ENCODE measurements at regions not wholly inside any gene's neighbourhood (a gene's known extent, or its start where the extent isn't known, plus 50 kb on each side); places are given as distances from the start of the nearest gene placed in this dataset.

DNA sequence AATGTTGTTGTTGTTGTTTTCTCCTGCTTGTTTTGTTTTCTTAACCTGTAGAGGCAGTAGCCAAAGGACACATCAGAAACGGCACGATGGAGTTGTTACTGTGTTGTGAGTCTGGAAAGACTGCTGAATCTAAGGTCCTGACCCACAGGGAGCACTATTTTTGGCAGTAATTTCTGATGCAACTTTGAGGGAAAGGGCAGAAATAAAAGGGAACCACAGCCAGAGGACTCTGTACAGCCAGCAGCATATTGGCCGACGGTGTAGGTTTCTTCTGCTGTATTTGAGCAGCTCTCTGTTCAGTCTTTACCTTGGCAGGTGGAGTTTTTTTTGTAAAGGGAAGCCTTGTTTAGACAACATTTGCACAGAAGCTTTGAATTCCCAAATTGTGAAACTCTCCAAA, 203.0 kb upstream of the GPR101 start:
- no peak for TF ChIP-seq POLR2AphosphoS5 (IDR thresholded peaks at IDR 0.05)
- TF ChIP-seq, protein P1, sequence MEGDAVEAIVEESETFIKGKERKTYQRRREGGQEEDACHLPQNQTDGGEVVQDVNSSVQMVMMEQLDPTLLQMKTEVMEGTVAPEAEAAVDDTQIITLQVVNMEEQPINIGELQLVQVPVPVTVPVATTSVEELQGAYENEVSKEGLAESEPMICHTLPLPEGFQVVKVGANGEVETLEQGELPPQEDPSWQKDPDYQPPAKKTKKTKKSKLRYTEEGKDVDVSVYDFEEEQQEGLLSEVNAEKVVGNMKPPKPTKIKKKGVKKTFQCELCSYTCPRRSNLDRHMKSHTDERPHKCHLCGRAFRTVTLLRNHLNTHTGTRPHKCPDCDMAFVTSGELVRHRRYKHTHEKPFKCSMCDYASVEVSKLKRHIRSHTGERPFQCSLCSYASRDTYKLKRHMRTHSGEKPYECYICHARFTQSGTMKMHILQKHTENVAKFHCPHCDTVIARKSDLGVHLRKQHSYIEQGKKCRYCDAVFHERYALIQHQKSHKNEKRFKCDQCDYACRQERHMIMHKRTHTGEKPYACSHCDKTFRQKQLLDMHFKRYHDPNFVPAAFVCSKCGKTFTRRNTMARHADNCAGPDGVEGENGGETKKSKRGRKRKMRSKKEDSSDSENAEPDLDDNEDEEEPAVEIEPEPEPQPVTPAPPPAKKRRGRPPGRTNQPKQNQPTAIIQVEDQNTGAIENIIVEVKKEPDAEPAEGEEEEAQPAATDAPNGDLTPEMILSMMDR (IDR thresholded peaks at IDR 0.05; ENCODE audit: poor library complexity, severe bottlenecking), result no peak
- TF ChIP-seq EZH2 (IDR thresholded peaks at IDR 0.05; ENCODE audit: borderline replicate concordance, insufficient read depth, low read length, poor library complexity, severe bottlenecking), result no peak
- no peak for TF ChIP-seq TAF1 (IDR thresholded peaks at IDR 0.05; ENCODE audit: low read depth)
- TF ChIP-seq SMC3 (conservative IDR thresholded peaks at IDR 0.05; ENCODE audit: poor library complexity), result no peak
- TF ChIP-seq MXI1 (conservative IDR thresholded peaks at IDR 0.05; ENCODE audit: poor library complexity, severe bottlenecking), result no peak

All from neural cell (in vitro differentiated cells).